Spleen (tissue), 11 donors: ENCODE measurements at regions not wholly inside any gene's neighbourhood (a gene's known extent, or its start where the extent isn't known, plus 50 kb on each side); places are given as distances from the start of the nearest gene placed in this dataset.

Experiments
- DNase-seq: peaks from one replicate; pipeline ENCODE4 v3.0.0-alpha.2; 2020
- H3K27ac ChIP-seq, 8 donors: fragments of 200-600 bp; sonication (generic) in 7 of 8; 1 replicate in 4 of 8; 2 replicates in 4 of 8; pipeline versions ENCODE4 v1.5.0 to v1.8.0; 2016 to 2021; ENCODE audit warnings: inconsistent platforms in 4 of 8, mild to moderate bottlenecking in 4 of 8, moderate library complexity in 1 of 8
- H3K27me3 ChIP-seq, 7 donors: fragments of 200-600 bp; sonication (generic) in 6 of 7; replicated peaks in 1 of 7; 1 replicate in 4 of 7; 2 replicates in 3 of 7; pipeline versions ENCODE4 v1.5.0 to v1.8.0; 2016 to 2021; ENCODE audit warnings: inconsistent platforms in 3 of 7, mild to moderate bottlenecking in 1 of 7
- H3K36me3 ChIP-seq, 6 donors: fragments of 200-600 bp; sonication (generic) in 5 of 6; 1 replicate in 4 of 6; 2 replicates in 2 of 6; pipeline versions ENCODE4 v1.5.0 to v1.8.0; 2016 to 2021; ENCODE audit warnings: inconsistent platforms in 2 of 6
- H3K4me1 ChIP-seq, 6 donors: fragments of 200-600 bp; sonication (generic) in 5 of 6; 1 replicate in 3 of 6; 2 replicates in 3 of 6; pipeline versions ENCODE4 v1.5.0 to v1.8.0; 2016 to 2021; ENCODE audit warnings: inconsistent platforms in 3 of 6
- H3K4me3 ChIP-seq, 8 donors: fragments of 200-600 bp; sonication (generic) in 7 of 8; 1 replicate in 4 of 8; 2 replicates in 4 of 8; pipeline versions ENCODE4 v1.5.0 to v1.8.0; 2016 to 2021; ENCODE audit warnings: inconsistent platforms in 4 of 8, mild to moderate bottlenecking in 4 of 8, moderate library complexity in 2 of 8
- H3K9me3 ChIP-seq, 8 donors: fragments of 200-600 bp; sonication (generic) in 7 of 8; 1 replicate in 4 of 8; 2 replicates in 4 of 8; pipeline versions ENCODE4 v1.5.0 to v1.8.0; 2016 to 2021; ENCODE audit warnings: inconsistent platforms in 4 of 8
- CTCF ChIP-seq, 11 experiments: fragments of 200-600 bp in 7 of 11; fragments of 450-650 bp in 4 of 11; sonication (generic) in 4 of 11; IDR thresholded peaks in 8 of 11; conservative IDR thresholded peaks in 3 of 11; 1 replicate in 7 of 11; 2 replicates in 4 of 11; pipeline versions ENCODE4 v1.4.0 to v1.8.0; 2016 to 2021; ENCODE audit warnings: antibody characterized with exemption in 11 of 11, inconsistent platforms in 4 of 11, mild to moderate bottlenecking in 1 of 11
- POLR2A ChIP-seq, 3 donors: fragments of 450-650 bp; IDR thresholded peaks; one replicate each; pipeline ENCODE4 v1.5.1; 2017; ENCODE audit warnings: antibody characterized with exemption in 3 of 3, mild to moderate bottlenecking in 1 of 3
- POLR2AphosphoS5 ChIP-seq, 3 donors: sonication (generic); formaldehyde crosslinking; IDR thresholded peaks; one replicate each; pipeline ENCODE4 v1.5.1; 2017; ENCODE audit warnings: antibody characterized with exemption in 3 of 3
- WGBS, 5 donors: extraction: QIAGEN DNeasy Blood & Tissue Kit in 3 of 5; methylation state at CpG; one replicate each; pipeline versions ENCODE4 v1.1.5 to v1.1.7; 2013 to 2018; 5-methylcytosine and 5-hydroxymethylcytosine counted together
- intact Hi-C: fragments of 100-400 bp; cut with DNase I; formaldehyde crosslinking; loops from one replicate; pipeline ENCODE4 v1.15.0; 2023; ENCODE audit warnings: low total_unique reads
- donor health status: healthy with polysubstance abuse.
- donor health status: DM: no; HTN: no; CAD: no; lungs with moderate emphysema.
- donor health status: DM: no; HTN: no; CAD: no.
- donor health status: Bipolar disorder and iron deficiency.
- donor health status: healthy.
- donor health status: DM: no; HTN: no; CAD: no.
- donor health status: DM: yes; HTN: yes; CAD: no.

- TF ChIP-seq POLR2A (IDR thresholded peaks at IDR 0.05) (no peak), CTCF (IDR thresholded peaks at IDR 0.05 in 8 of 11, conservative IDR thresholded peaks at IDR 0.05 in 3 of 11) (no peak), POLR2AphosphoS5 (IDR thresholded peaks at IDR 0.05) (no peak)
- 47 to 65% (median 53%) methylated on average over 2 of the region's 2 CpGs for WGBS, 5 donors
- no peak for DNase-seq
Measured at GRCh38 chr6:78515271-78515670, 352.1 kb upstream of the IRAK1BP1 start.

GRCh38 chr6:78517399-78517798 lies 350.0 kb upstream of the IRAK1BP1 start:
- H3K4me3 ChIP-seq: no peak overlapping the region
- WGBS, 5 donors: 30 to 57% (median 41%) methylated on average over 2 of the region's 2 CpGs
- no peaks in the 10 kb centered on the region for H3K4me1 ChIP-seq
- intact Hi-C loops: no loop called here
- H3K27me3 ChIP-seq: no peaks in the 10 kb centered on the region
- DNase-seq: no peak
- H3K36me3 ChIP-seq: no peaks in the 10 kb centered on the region
- H3K9me3 ChIP-seq: no peaks in the 10 kb centered on the region
- H3K27ac ChIP-seq: no peak overlapping the region
- no peak for TF ChIP-seq POLR2A (IDR thresholded peaks at IDR 0.05)
- no peak for TF ChIP-seq CTCF (IDR thresholded peaks at IDR 0.05 in 8 of 11, conservative IDR thresholded peaks at IDR 0.05 in 3 of 11)
- TF ChIP-seq POLR2AphosphoS5 (IDR thresholded peaks at IDR 0.05): no peak

More at GRCh38 chr6:78515271-78515670, 352.1 kb upstream of the IRAK1BP1 start:
- Histone ChIP-seq H3K27me3 (no peaks in the 10 kb centered on the region), H3K36me3 (no peaks in the 10 kb centered on the region), H3K4me3 (no peak overlapping the region), H3K4me1 (no peaks in the 10 kb centered on the region), H3K9me3 (no peaks in the 10 kb centered on the region), H3K27ac (no peak overlapping the region)
- intact Hi-C loops: no loop called here

- no peak overlapping the region for H3K4me3 ChIP-seq
- H3K36me3 ChIP-seq: no peaks in the 10 kb centered on the region
- no peak overlapping the region for H3K27ac ChIP-seq
- H3K4me1 ChIP-seq: no peaks in the 10 kb centered on the region
- no peaks in the 10 kb centered on the region for H3K9me3 ChIP-seq
- DNase-seq: no peak
- intact Hi-C loops: no loop called here
- TF ChIP-seq POLR2A (IDR thresholded peaks at IDR 0.05) (no peak), POLR2AphosphoS5 (IDR thresholded peaks at IDR 0.05) (no peak), CTCF (IDR thresholded peaks at IDR 0.05 in 8 of 11, conservative IDR thresholded peaks at IDR 0.05 in 3 of 11) (no peak)
- H3K27me3 ChIP-seq: no peaks in the 10 kb centered on the region
Measured at GRCh38 chr6:78523622-78524021, 343.7 kb upstream of the IRAK1BP1 start.

GRCh38 chr6:78525976-78526375 lies 341.4 kb upstream of the IRAK1BP1 start:
- no peak for DNase-seq
- Histone ChIP-seq H3K27me3 (no peaks in the 10 kb centered on the region), H3K4me1 (no peaks in the 10 kb centered on the region), H3K9me3 (no peaks in the 10 kb centered on the region), H3K4me3 (no peak overlapping the region), H3K36me3 (no peaks in the 10 kb centered on the region), H3K27ac (no peak overlapping the region)
- TF ChIP-seq POLR2AphosphoS5 (IDR thresholded peaks at IDR 0.05) (no peak), POLR2A (IDR thresholded peaks at IDR 0.05) (no peak), CTCF (IDR thresholded peaks at IDR 0.05 in 8 of 11, conservative IDR thresholded peaks at IDR 0.05 in 3 of 11) (no peak)
- WGBS, 5 donors: 55 to 67% (median 59%) methylated on average over 1 to 2 of the region's 2 CpGs
- intact Hi-C loops: no loop called here
